ENCODE measurements at regions not wholly inside any gene's neighbourhood (a gene's known extent, or its start where the extent isn't known, plus 50 kb on each side); places are given as distances from the start of the nearest gene placed in this dataset.

DNA sequence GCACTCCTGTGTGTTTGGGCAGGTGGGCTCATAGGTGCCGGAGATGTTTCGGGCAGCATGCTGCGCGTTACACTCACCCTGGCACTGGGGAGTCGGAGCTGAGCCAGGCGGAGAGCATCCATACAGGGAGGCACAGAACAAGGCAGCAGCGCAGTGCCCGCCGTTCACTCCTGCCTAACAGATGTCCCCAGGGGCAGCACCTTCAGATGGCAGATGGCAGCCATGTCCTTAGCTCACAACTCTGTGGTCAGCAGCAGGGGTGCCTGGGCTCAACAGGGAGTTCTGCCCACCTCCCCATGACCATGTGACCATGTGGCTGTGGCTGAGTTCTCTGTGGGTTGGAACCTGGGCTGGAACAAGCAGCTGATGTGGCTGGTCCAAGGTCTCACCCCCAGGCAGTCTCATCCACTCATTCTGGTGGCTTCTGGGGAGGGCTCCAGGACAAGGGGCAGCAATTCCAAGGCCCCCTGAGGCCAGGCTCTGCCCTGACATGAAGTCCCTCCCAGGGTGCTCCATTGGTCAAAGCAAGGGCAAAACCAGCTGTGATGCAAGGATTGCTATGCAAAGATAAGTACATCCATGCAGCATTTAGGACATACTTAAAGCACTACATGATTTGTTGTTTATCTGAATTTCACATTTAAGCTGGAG lies 64.2 kb downstream of the MRPL36 start:
- no peaks in the 10 kb centered on the region for H3K27me3 ChIP-seq (ENCODE audit: low read length)
- H3K4me2 ChIP-seq (ENCODE audit: low read depth, low read length, poor library complexity, severe bottlenecking), result no peak overlapping the region

GRCh38 chr5:1734908-1735289 lies 64.7 kb downstream of the MRPL36 start:
- no peaks in the 10 kb centered on the region for H3F3A ChIP-seq (ENCODE audit: insufficient read depth)
- no peaks in the 10 kb centered on the region for H3K27me3 ChIP-seq (ENCODE audit: low read length)
- TF ChIP-seq CTCF (IDR thresholded peaks at IDR 0.05; ENCODE audit: insufficient read depth, low read length, poor library complexity, severe bottlenecking) (no peak), EZH2phosphoT487 (conservative IDR thresholded peaks at IDR 0.05; ENCODE audit: low read length) (no peak)
- H4K20me1 ChIP-seq (ENCODE audit: low read depth, low read length), result no peaks in the 10 kb centered on the region
- no peak overlapping the region for H2AFZ ChIP-seq (ENCODE audit: low read depth, low read length, severe bottlenecking)
- H3K4me2 ChIP-seq (ENCODE audit: low read depth, low read length, poor library complexity, severe bottlenecking), result no peak overlapping the region
- no peaks in the 10 kb centered on the region for H3K9me2 ChIP-seq (replicated peaks; ENCODE audit: insufficient read depth, low read length)
- H3K27ac ChIP-seq (ENCODE audit: low read depth, low read length), result no peak overlapping the region
- H3K79me2 ChIP-seq (ENCODE audit: insufficient read depth, low read length), result no peaks in the 10 kb centered on the region
- H3K4me3 ChIP-seq (ENCODE audit: insufficient read depth, low read length, poor library complexity, severe bottlenecking), result no peak overlapping the region
- H3K36me3 ChIP-seq (ENCODE audit: low read length), result no peaks in the 10 kb centered on the region
- peaks cover under 1% of the 10 kb centered on the region; the same call in 1 of the 2 replicates for H3K9me3 ChIP-seq (ENCODE audit: insufficient read depth, low read length)
- no peak overlapping the region for H3K9ac ChIP-seq (ENCODE audit: low read length)

More for the DNA sequence above, 64.2 kb downstream of the MRPL36 start:
- Histone ChIP-seq H3K79me2 (ENCODE audit: insufficient read depth, low read length) (no peaks in the 10 kb centered on the region), H3K27ac (ENCODE audit: low read depth, low read length) (no peak overlapping the region), H4K20me1 (ENCODE audit: low read depth, low read length) (no peaks in the 10 kb centered on the region), H2AFZ (ENCODE audit: low read depth, low read length, severe bottlenecking) (no peak overlapping the region), H3K36me3 (ENCODE audit: low read length) (no peaks in the 10 kb centered on the region), H3F3A (ENCODE audit: insufficient read depth) (no peaks in the 10 kb centered on the region), H3K9me3 (ENCODE audit: insufficient read depth, low read length) (peaks cover 6% of the 10 kb centered on the region; the same call in 1 of the 2 replicates), H3K9ac (ENCODE audit: low read length) (no peak overlapping the region), H3K9me2 (replicated peaks; ENCODE audit: insufficient read depth, low read length) (no peaks in the 10 kb centered on the region), H3K4me3 (ENCODE audit: insufficient read depth, low read length, poor library complexity, severe bottlenecking) (no peak overlapping the region)
- TF ChIP-seq CTCF (IDR thresholded peaks at IDR 0.05; ENCODE audit: insufficient read depth, low read length, poor library complexity, severe bottlenecking) (no peak), EZH2phosphoT487 (conservative IDR thresholded peaks at IDR 0.05; ENCODE audit: low read length) (no peak)

- no peak overlapping the region for H3K27ac ChIP-seq (ENCODE audit: low read depth, low read length)
- no peak overlapping the region for H2AFZ ChIP-seq (ENCODE audit: low read depth, low read length, severe bottlenecking)
- H3K79me2 ChIP-seq (ENCODE audit: insufficient read depth, low read length), result no peaks in the 10 kb centered on the region
- no peaks in the 10 kb centered on the region for H4K20me1 ChIP-seq (ENCODE audit: low read depth, low read length)
- no peaks in the 10 kb centered on the region for H3K36me3 ChIP-seq (ENCODE audit: low read length)
- H3K4me3 ChIP-seq (ENCODE audit: insufficient read depth, low read length, poor library complexity, severe bottlenecking), result no peak overlapping the region
- no peak overlapping the region for H3K9ac ChIP-seq (ENCODE audit: low read length)
- H3K9me3 ChIP-seq (ENCODE audit: insufficient read depth, low read length), result no peaks in the 10 kb centered on the region
- H3K27me3 ChIP-seq (ENCODE audit: low read length), result no peaks in the 10 kb centered on the region
- TF ChIP-seq CTCF (IDR thresholded peaks at IDR 0.05; ENCODE audit: insufficient read depth, low read length, poor library complexity, severe bottlenecking), result no peak
- no peak for TF ChIP-seq EZH2phosphoT487 (conservative IDR thresholded peaks at IDR 0.05; ENCODE audit: low read length)
- no peak overlapping the region for H3K4me2 ChIP-seq (ENCODE audit: low read depth, low read length, poor library complexity, severe bottlenecking)
- no peaks in the 10 kb centered on the region for H3F3A ChIP-seq (ENCODE audit: insufficient read depth)
- no peaks in the 10 kb centered on the region for H3K9me2 ChIP-seq (replicated peaks; ENCODE audit: insufficient read depth, low read length)
These were observed 65.2 kb downstream of the MRPL36 start for GRCh38 chr5:1734271-1734907.
